HepG2 (cell line): ENCODE measurements at regions not wholly inside any gene's neighbourhood (a gene's known extent, or its start where the extent isn't known, plus 50 kb on each side); places are given as distances from the start of the nearest gene placed in this dataset.

ENCODE experiments used
- ATAC-seq: fragments of 200-7000 bp; cut with Tn5 transposase; 3 replicates; pipeline ENCODE4 v1.9.1; 2020; ENCODE audit warnings: mild to moderate bottlenecking, moderate library complexity
- BruUV-seq: library from RNA; stranded (reverse); fragments of 400-500 nt; replicated peaks from 2 replicates; lab custom pipeline; 2021; lab: Mats Ljungman, UMichigan
- CTCF ChIA-PET: fragments of 300-600 bp; formaldehyde crosslinking; extraction: SDS; loops from one replicate; lab custom pipeline; 2021; ENCODE audit warnings: low total read pairs, inconsistent platforms, low intra/inter-chr PET ratio; lab: Yijun Ruan, JAX
- POLR2A ChIA-PET: fragments of 350-600 bp; sonication (Branson Sonifier 250); formaldehyde crosslinking; loops from one replicate; lab custom pipeline; 2020; ENCODE audit warnings: antibody characterized with exemption, inconsistent platforms; lab: Yijun Ruan, JAX
- DNase-seq: peaks from one replicate; pipeline ENCODE4 v3.0.0-alpha.2; 2015; ENCODE audit warnings: low spot score
- FAIRE-seq: peaks from 3 replicates; lab custom pipeline; 2011; peaks lifted over from hg19 to GRCh38; lab: Jason Lieb, UNC
- H2AFZ ChIP-seq: one replicate; pipeline ENCODE4 v1.6.1; 2011; ENCODE audit warnings: low read length, inconsistent platforms
- H3K27ac ChIP-seq: fragments of 300-600 bp; 3 replicates; pipeline ENCODE4 v1.8.0; 2011; ENCODE audit warnings: mixed run types, mild to moderate bottlenecking, mixed read lengths, low read length, inconsistent platforms; ENCODE audit not compliant: insufficient read depth; ENCODE audit errors: extremely low read length
- H3K27me3 ChIP-seq, 2 experiments: fragments of 200-600 bp in 1 of 2; 2 replicates in 1 of 2; 3 replicates in 1 of 2; pipeline versions ENCODE4 v1.6.0 to v1.8.0; 2011; ENCODE audit warnings: low read length in 2 of 2, mild to moderate bottlenecking in 2 of 2, moderate library complexity in 2 of 2, inconsistent platforms in 1 of 2; ENCODE audit not compliant: insufficient read depth in 2 of 2, control insufficient read depth in 1 of 2
- H3K36me3 ChIP-seq, 2 experiments: fragments of 200-600 bp in 1 of 2; replicated peaks in 1 of 2; 2 replicates in 1 of 2; 3 replicates in 1 of 2; pipeline versions ENCODE4 v1.5.1 to v1.8.0; 2011; ENCODE audit warnings: low read length in 2 of 2, inconsistent platforms in 1 of 2; ENCODE audit not compliant: insufficient read depth in 2 of 2, control insufficient read depth in 1 of 2
- H3K4me1 ChIP-seq: 2 replicates; pipeline ENCODE4 v1.5.1; 2012; ENCODE audit warnings: low read length, inconsistent platforms; ENCODE audit not compliant: insufficient read depth
- H3K4me2 ChIP-seq: 2 replicates; pipeline ENCODE4 v1.6.0; 2011; ENCODE audit warnings: low read depth, low read length, inconsistent platforms
- H3K4me3 ChIP-seq, 3 experiments: fragments of 200-600 bp in 1 of 3; sonication (generic), shearing (Covaris generic) in 1 of 3; replicated peaks in 1 of 3; 2 replicates each; pipeline ENCODE4 v1.5.1; 2011 to 2016; ENCODE audit warnings: low read length in 3 of 3, inconsistent platforms in 2 of 3, low read depth in 2 of 3, mild to moderate bottlenecking in 2 of 3, control low read depth in 1 of 3, mixed read lengths in 1 of 3; ENCODE audit not compliant: insufficient read depth in 1 of 3
- H3K79me2 ChIP-seq: one replicate; pipeline ENCODE4 v1.6.1; 2011; ENCODE audit warnings: low read length, inconsistent platforms; ENCODE audit not compliant: insufficient read depth
- H3K9ac ChIP-seq: 2 replicates; pipeline ENCODE4 v1.6.0; 2011; ENCODE audit warnings: mild to moderate bottlenecking, low read depth, low read length, inconsistent platforms; ENCODE audit not compliant: insufficient read depth
- H3K9me3 ChIP-seq: 2 replicates; pipeline ENCODE4 v1.5.1; 2012; ENCODE audit warnings: mild to moderate bottlenecking, low read length
- H4K20me1 ChIP-seq: 2 replicates; pipeline ENCODE4 v1.6.0; 2011; ENCODE audit warnings: inconsistent platforms, mild to moderate bottlenecking, low read length, moderate library complexity; ENCODE audit not compliant: insufficient read depth
- BATF2 ChIP-seq: sonication (generic); formaldehyde crosslinking; IDR thresholded peaks from 2 replicates; pipeline ENCODE4 v1.8.0; 2022; ENCODE audit warnings: mild to moderate bottlenecking, missing genetic modification reagents, moderate library complexity
- BRCA1 ChIP-seq: sonication (generic); formaldehyde crosslinking; IDR thresholded peaks from 2 replicates; pipeline ENCODE4 v1.4.0; 2020; ENCODE audit warnings: missing genetic modification reagents
- BRF2 ChIP-seq: sonication (generic); formaldehyde crosslinking; IDR thresholded peaks from 2 replicates; pipeline ENCODE4 v1.8.1; 2022; ENCODE audit warnings: mild to moderate bottlenecking, missing genetic modification reagents
- GABPB1 ChIP-seq: IDR thresholded peaks from 2 replicates; pipeline ENCODE4 v1.6.1; 2016; ENCODE audit warnings: mild to moderate bottlenecking, missing genetic modification reagents, moderate library complexity, missing compliant biosample characterization
- KAT2B ChIP-seq: fragments of 150-350 bp; IDR thresholded peaks from 2 replicates; pipeline ENCODE4 v1.6.1; 2014; ENCODE audit warnings: low read depth, low read length, borderline replicate concordance
- REXO4 ChIP-seq: sonication (generic); formaldehyde crosslinking; IDR thresholded peaks from 2 replicates; pipeline ENCODE4 v1.8.0; 2022; ENCODE audit warnings: missing genetic modification reagents, mild to moderate bottlenecking, borderline replicate concordance
- SOX5 ChIP-seq: IDR thresholded peaks from 2 replicates; pipeline ENCODE4 v1.6.1; 2016; ENCODE audit warnings: borderline replicate concordance
- YEATS2 ChIP-seq: sonication (generic); formaldehyde crosslinking; IDR thresholded peaks from 2 replicates; pipeline ENCODE4 v1.4.0; 2020; ENCODE audit warnings: missing genetic modification reagents, borderline replicate concordance
- ZBTB34 ChIP-seq: sonication (generic); formaldehyde crosslinking; IDR thresholded peaks from 2 replicates; pipeline ENCODE4 v1.8.0; 2022; ENCODE audit warnings: mild to moderate bottlenecking, missing genetic modification reagents
- ZFP41 ChIP-seq: sonication (generic); formaldehyde crosslinking; IDR thresholded peaks from 2 replicates; pipeline ENCODE4 v1.4.0; 2020; ENCODE audit warnings: mild to moderate bottlenecking, missing genetic modification reagents, borderline replicate concordance
- ZNF230 ChIP-seq: sonication (generic); formaldehyde crosslinking; IDR thresholded peaks from 2 replicates; pipeline ENCODE4 v1.4.0; 2020; ENCODE audit warnings: mild to moderate bottlenecking, missing genetic modification reagents
- ZNF430 ChIP-seq: sonication (generic); formaldehyde crosslinking; IDR thresholded peaks from 2 replicates; pipeline ENCODE4 v1.9.0; 2021; ENCODE audit warnings: mild to moderate bottlenecking, missing genetic modification reagents
- ZNF512 ChIP-seq: sonication (generic); formaldehyde crosslinking; IDR thresholded peaks from 2 replicates; pipeline ENCODE4 v1.4.0; 2020; ENCODE audit warnings: mild to moderate bottlenecking, missing genetic modification reagents
- ZNF576 ChIP-seq: sonication (generic); formaldehyde crosslinking; IDR thresholded peaks from 2 replicates; pipeline ENCODE4 v1.4.0; 2020; ENCODE audit warnings: mild to moderate bottlenecking, missing genetic modification reagents
- ZNF709 ChIP-seq: sonication (generic); formaldehyde crosslinking; IDR thresholded peaks from 2 replicates; pipeline ENCODE4 v1.5.0; 2020; ENCODE audit warnings: mild to moderate bottlenecking, missing genetic modification reagents
- ZSCAN29 ChIP-seq: sonication (generic); formaldehyde crosslinking; conservative IDR thresholded peaks from 2 replicates; pipeline ENCODE4 v1.4.0; 2020; ENCODE audit warnings: mild to moderate bottlenecking, missing genetic modification reagents
- WGBS: methylation state at CpG from one replicate; pipeline ENCODE4 v1.1.6; 2017; ENCODE audit warnings: low lambda C conversion rate; 5-methylcytosine and 5-hydroxymethylcytosine counted together
- in situ Hi-C: cut with HindIII; loops from 2 replicates; pipeline ENCODE4 v1.10.0; 2017; ENCODE audit warnings: low pct_unique_long_range_greater_than_20kb; ENCODE audit not compliant: extremely low pct_ligation_motif_present
- intact Hi-C: fragments of 100-400 bp; cut with micrococcal nuclease; formaldehyde crosslinking; loops from one replicate; pipeline ENCODE4 v1.10.0; 2022; ENCODE audit not compliant: unreplicated experiment
- TF ChIP-seq, protein P1 (sequence below): sonication (generic); formaldehyde crosslinking; IDR thresholded peaks from 2 replicates; pipeline ENCODE4 v1.5.1; 2020; ENCODE audit warnings: missing genetic modification reagents, mild to moderate bottlenecking, borderline replicate concordance

- H3K36me3 ChIP-seq = no peaks in the 10 kb centered on the region
- in situ Hi-C loops = no loop called here
- FAIRE-seq (no peak), DNase-seq (no peak), ATAC-seq (no peak)
- no peak overlapping the region for H2AFZ ChIP-seq
- CTCF ChIA-PET = no interaction called here
- intact Hi-C loops = no loop called here
- no peak overlapping the region for H3K4me3 ChIP-seq
- H3K4me1 ChIP-seq = no peaks in the 10 kb centered on the region
- H3K79me2 ChIP-seq = no peaks in the 10 kb centered on the region
- H3K4me2 ChIP-seq = no peak overlapping the region
- no peaks in the 10 kb centered on the region for H4K20me1 ChIP-seq
- POLR2A ChIA-PET = no interaction called here
- no peaks in the 10 kb centered on the region for H3K9me3 ChIP-seq
- BruUV-seq = no TSS peak
- 44% methylated on average over 5 of the region's 5 CpGs for WGBS
- H3K9ac ChIP-seq = no peak overlapping the region
- no peak overlapping the region for H3K27ac ChIP-seq
- no peaks in the 10 kb centered on the region for H3K27me3 ChIP-seq
- no peak for TF ChIP-seq KAT2B
- TF ChIP-seq BRF2 (CRISPR knock-in tag) = no peak
- TF ChIP-seq BRCA1 (CRISPR knock-in tag) = no peak
- no peak for TF ChIP-seq ZNF430
- no peak for TF ChIP-seq SOX5 (CRISPR knock-in tag)
- no peak for TF ChIP-seq ZNF512 (CRISPR knock-in tag)
- no peak for TF ChIP-seq GABPB1
- no peak for TF ChIP-seq ZNF230 (CRISPR knock-in tag)
- no peak for TF ChIP-seq BATF2 (CRISPR knock-in tag)
- TF ChIP-seq ZBTB34 (CRISPR knock-in tag) = no peak
- no peak for TF ChIP-seq YEATS2 (CRISPR knock-in tag)
- TF ChIP-seq ZNF709 = no peak
- TF ChIP-seq ZNF576 (CRISPR knock-in tag) = no peak
- TF ChIP-seq ZSCAN29 (CRISPR knock-in tag) = no peak
- TF ChIP-seq, protein P1, sequence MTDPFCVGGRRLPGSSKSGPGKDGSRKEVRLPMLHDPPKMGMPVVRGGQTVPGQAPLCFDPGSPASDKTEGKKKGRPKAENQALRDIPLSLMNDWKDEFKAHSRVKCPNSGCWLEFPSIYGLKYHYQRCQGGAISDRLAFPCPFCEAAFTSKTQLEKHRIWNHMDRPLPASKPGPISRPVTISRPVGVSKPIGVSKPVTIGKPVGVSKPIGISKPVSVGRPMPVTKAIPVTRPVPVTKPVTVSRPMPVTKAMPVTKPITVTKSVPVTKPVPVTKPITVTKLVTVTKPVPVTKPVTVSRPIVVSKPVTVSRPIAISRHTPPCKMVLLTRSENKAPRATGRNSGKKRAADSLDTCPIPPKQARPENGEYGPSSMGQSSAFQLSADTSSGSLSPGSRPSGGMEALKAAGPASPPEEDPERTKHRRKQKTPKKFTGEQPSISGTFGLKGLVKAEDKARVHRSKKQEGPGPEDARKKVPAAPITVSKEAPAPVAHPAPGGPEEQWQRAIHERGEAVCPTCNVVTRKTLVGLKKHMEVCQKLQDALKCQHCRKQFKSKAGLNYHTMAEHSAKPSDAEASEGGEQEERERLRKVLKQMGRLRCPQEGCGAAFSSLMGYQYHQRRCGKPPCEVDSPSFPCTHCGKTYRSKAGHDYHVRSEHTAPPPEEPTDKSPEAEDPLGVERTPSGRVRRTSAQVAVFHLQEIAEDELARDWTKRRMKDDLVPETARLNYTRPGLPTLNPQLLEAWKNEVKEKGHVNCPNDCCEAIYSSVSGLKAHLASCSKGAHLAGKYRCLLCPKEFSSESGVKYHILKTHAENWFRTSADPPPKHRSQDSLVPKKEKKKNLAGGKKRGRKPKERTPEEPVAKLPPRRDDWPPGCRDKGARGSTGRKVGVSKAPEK = no peak
- TF ChIP-seq REXO4 (CRISPR knock-in tag) = no peak
- no peak for TF ChIP-seq ZFP41 (CRISPR knock-in tag)
Measured at GRCh38 chr9:1794547-1795270, 220.4 kb upstream of the SMARCA2 start.
